K562 (cell line): ENCODE measurements at regions not wholly inside any gene's neighbourhood (a gene's known extent, or its start where the extent isn't known, plus 50 kb on each side); places are given as distances from the start of the nearest gene placed in this dataset.

Source experiments
- ATAC-seq: fragments of 200-7000 bp; cut with Tn5 transposase; 3 replicates; pipeline ENCODE4 v1.9.1; 2020; ENCODE audit warnings: moderate library complexity
- BruUV-seq: library from RNA; stranded (reverse); fragments of 400-500 nt; replicated peaks from 2 replicates; lab custom pipeline; 2021; lab: Mats Ljungman, UMichigan
- CTCF ChIA-PET: fragments of 300-600 bp; formaldehyde crosslinking; extraction: SDS; loops from one replicate; lab custom pipeline; 2021; ENCODE audit warnings: low intra/inter-chr PET ratio; lab: Yijun Ruan, JAX
- POLR2A ChIA-PET: fragments of 300-600, 350-650 bp; sonication (Branson Sonifier 250); formaldehyde crosslinking; extraction: SDS; loops from one replicate; lab custom pipeline; 2021; ENCODE audit warnings: antibody characterized with exemption, inconsistent platforms; lab: Yijun Ruan, JAX
- DNase-seq, 4 experiments: peaks; one replicate each; pipeline versions ENCODE4 v3.0.0 to v3.0.0-alpha.2; 2011 to 2018; ENCODE audit warnings: low spot score in 3 of 4, mixed read lengths in 3 of 4; ENCODE audit errors: extremely low read depth in 1 of 4
- FAIRE-seq: peaks from 2 replicates; lab custom pipeline; 2011; peaks lifted over from hg19 to GRCh38; lab: Jason Lieb, UNC
- H2AFZ ChIP-seq: 2 replicates; pipeline ENCODE4 v1.6.0; 2011; ENCODE audit warnings: low read depth, low read length, control low read depth, inconsistent platforms
- H3K27ac ChIP-seq: fragments of 200-600 bp; 3 replicates; pipeline ENCODE4 v1.8.0; 2011; ENCODE audit warnings: low read depth, mild to moderate bottlenecking, control low read depth, inconsistent platforms, low read length, moderate library complexity, mixed read lengths; ENCODE audit errors: extremely low read depth
- H3K27me3 ChIP-seq, 2 experiments: fragments of 300-600 bp in 1 of 2; 2 replicates in 1 of 2; 3 replicates in 1 of 2; pipeline versions ENCODE4 v1.6.0 to v1.8.0; 2011; ENCODE audit warnings: inconsistent platforms in 2 of 2, low read length in 2 of 2, mild to moderate bottlenecking in 1 of 2, mixed read lengths in 1 of 2, moderate library complexity in 1 of 2; ENCODE audit not compliant: control insufficient read depth in 2 of 2, insufficient read depth in 2 of 2
- H3K36me3 ChIP-seq: fragments of 300-600 bp; 3 replicates; pipeline ENCODE4 v1.8.0; 2011; ENCODE audit warnings: mild to moderate bottlenecking, low read length, inconsistent platforms; ENCODE audit not compliant: control insufficient read depth, insufficient read depth
- H3K4me1 ChIP-seq, 2 experiments: fragments of 200-600 bp in 1 of 2; replicated peaks in 1 of 2; 2 replicates in 1 of 2; 3 replicates in 1 of 2; pipeline versions ENCODE4 v1.5.1 to v1.8.0; 2011; ENCODE audit warnings: inconsistent platforms in 2 of 2, low read length in 2 of 2, mild to moderate bottlenecking in 1 of 2, mixed read lengths in 1 of 2, moderate library complexity in 1 of 2; ENCODE audit not compliant: control insufficient read depth in 2 of 2, insufficient read depth in 2 of 2
- H3K4me2 ChIP-seq: 2 replicates; pipeline ENCODE4 v1.6.1; 2011; ENCODE audit warnings: low read length, control low read depth, inconsistent platforms, mixed read lengths; ENCODE audit not compliant: insufficient read depth
- H3K4me3 ChIP-seq: fragments of 200-600 bp; sonication (generic), shearing (Covaris generic); 2 replicates; pipeline ENCODE4 v1.5.1; 2016; ENCODE audit warnings: control low read depth, inconsistent platforms
- H3K79me2 ChIP-seq: fragments of 200-600 bp; 3 replicates; pipeline ENCODE4 v1.8.0; 2011; ENCODE audit warnings: low read length, inconsistent platforms; ENCODE audit not compliant: control insufficient read depth, insufficient read depth
- H3K9ac ChIP-seq, 2 experiments: 2 replicates each; pipeline versions ENCODE4 v1.6.0 to v1.6.1; 2011; ENCODE audit warnings: low read depth in 2 of 2, low read length in 2 of 2, control low read depth in 1 of 2, inconsistent platforms in 1 of 2, mild to moderate bottlenecking in 1 of 2, mixed read lengths in 1 of 2; ENCODE audit not compliant: insufficient read depth in 1 of 2
- H3K9me1 ChIP-seq: one replicate; pipeline ENCODE4 v1.6.0; 2011; ENCODE audit warnings: inconsistent platforms, mild to moderate bottlenecking, low read length, moderate library complexity; ENCODE audit not compliant: control insufficient read depth, insufficient read depth
- H3K9me3 ChIP-seq: replicated peaks from 2 replicates; pipeline ENCODE4 v1.5.1; 2011; ENCODE audit warnings: low read depth, low read length, inconsistent platforms; ENCODE audit not compliant: control insufficient read depth, insufficient read depth
- H4K20me1 ChIP-seq: replicated peaks from 2 replicates; pipeline ENCODE4 v1.6.1; 2011; ENCODE audit warnings: low read length, inconsistent platforms, mixed read lengths; ENCODE audit not compliant: control insufficient read depth, insufficient read depth
- ARNT ChIP-seq, 2 experiments: fragments of 450-650 bp; IDR thresholded peaks; 2 replicates each; pipeline ENCODE4 v1.6.1; 2016; ENCODE audit warnings: mild to moderate bottlenecking in 1 of 2
- CBX1 ChIP-seq: sonication (generic); IDR thresholded peaks from 2 replicates; pipeline ENCODE4 v1.6.1; 2016; ENCODE audit warnings: antibody characterized with exemption, low read depth, mild to moderate bottlenecking
- CEBPG ChIP-seq, 3 experiments: fragments of 200-800 bp in 1 of 3; sonication (Bioruptor generic) in 1 of 3; sonication (generic) in 1 of 3; formaldehyde crosslinking in 1 of 3; IDR thresholded peaks in 2 of 3; conservative IDR thresholded peaks in 1 of 3; 2 replicates each; pipeline versions ENCODE4 v1.6.1 to v1.8.0; 2016 to 2022; ENCODE audit warnings: missing compliant biosample characterization in 2 of 3, missing genetic modification characterization in 2 of 3, mild to moderate bottlenecking in 1 of 3, missing genetic modification reagents in 1 of 3
- CHD4 ChIP-seq: fragments of 200-600 bp; sonication (generic); IDR thresholded peaks from 3 replicates; pipeline ENCODE4 v1.6.1; 2012; ENCODE audit warnings: low read depth, mild to moderate bottlenecking, mixed read lengths, low read length, inconsistent platforms; ENCODE audit not compliant: insufficient read depth, insufficient replicate concordance, poor library complexity, severe bottlenecking
- GABPB1 ChIP-seq: sonication (generic); formaldehyde crosslinking; IDR thresholded peaks from 2 replicates; pipeline ENCODE4 v1.8.0; 2022; ENCODE audit warnings: mild to moderate bottlenecking, missing genetic modification reagents
- KDM2B ChIP-seq: fragments of 250-450 bp; sonication (Bioruptor Pico); IDR thresholded peaks from 2 replicates; pipeline ENCODE4 v1.8.0; 2021; ENCODE audit warnings: mild to moderate bottlenecking, moderate library complexity
- MYNN ChIP-seq, 2 experiments: sonication (generic); formaldehyde crosslinking in 1 of 2; IDR thresholded peaks; 2 replicates each; pipeline versions ENCODE4 v1.5.0 to v1.6.1; 2016 to 2020; ENCODE audit warnings: antibody characterized with exemption in 1 of 2, missing genetic modification reagents in 1 of 2
- NFIC ChIP-seq: fragments of 450-650 bp; IDR thresholded peaks from 2 replicates; pipeline ENCODE4 v1.6.1; 2017; ENCODE audit warnings: mild to moderate bottlenecking, inconsistent platforms
- SMARCC2 ChIP-seq: fragments of 450-650 bp; IDR thresholded peaks from 2 replicates; pipeline ENCODE4 v1.6.1; 2017; ENCODE audit warnings: antibody characterized with exemption, moderate library complexity, mild to moderate bottlenecking, low read depth
- SNRNP70 ChIP-seq: fragments of 200-400 bp; formaldehyde crosslinking; optimal IDR thresholded peaks from 2 replicates; pipeline ENCODE3; 2017; ENCODE audit warnings: low read depth, low read length
- SRSF1 ChIP-seq: fragments of 200-400 bp; formaldehyde crosslinking; IDR thresholded peaks from 2 replicates; pipeline ENCODE4 v1.6.1; 2017; ENCODE audit warnings: mild to moderate bottlenecking, low read depth, low read length, moderate library complexity
- ZFPM2 ChIP-seq: fragments of 250-450 bp; sonication (Bioruptor Pico); IDR thresholded peaks from 2 replicates; pipeline ENCODE4 v1.5.1; 2022; ENCODE audit warnings: mild to moderate bottlenecking
- ZNF121 ChIP-seq: sonication (generic); formaldehyde crosslinking; conservative IDR thresholded peaks from 2 replicates; pipeline ENCODE4 v1.8.0; 2022; ENCODE audit warnings: missing genetic modification reagents
- ZNF3 ChIP-seq: fragments of 250-450 bp; sonication (Bioruptor Pico); IDR thresholded peaks from 2 replicates; pipeline ENCODE4 v1.5.0; 2021; ENCODE audit warnings: mild to moderate bottlenecking, moderate library complexity
- ZNF316 ChIP-seq: fragments of 450-650 bp; IDR thresholded peaks from 2 replicates; pipeline ENCODE4 v1.6.1; 2016
- WGBS: fragments of 100-300 bp; shearing (Covaris generic); methylation state at CpG from one replicate; pipeline ENCODE4 v1.1.6; 2016; ENCODE audit warnings: low coverage, mixed read lengths; ENCODE audit not compliant: insufficient coverage; ENCODE audit errors: missing lambda C conversion rate; 5-methylcytosine and 5-hydroxymethylcytosine counted together
- in situ Hi-C: fragments of 300-500 bp; cut with MboI; formaldehyde crosslinking; loops from 4 replicates; pipeline ENCODE4 v1.15.0; 2018; ENCODE audit warnings: inconsistent platforms, mixed read lengths
- intact Hi-C: fragments of 100-400 bp; cut with micrococcal nuclease; formaldehyde crosslinking; loops from 2 replicates; pipeline ENCODE4 v1.14.2; 2022
- TF ChIP-seq, protein P1 (sequence below): sonication (generic); formaldehyde crosslinking; IDR thresholded peaks from 2 replicates; pipeline ENCODE4 v1.8.0; 2022; ENCODE audit warnings: mild to moderate bottlenecking, low read depth, missing genetic modification reagents

DNA sequence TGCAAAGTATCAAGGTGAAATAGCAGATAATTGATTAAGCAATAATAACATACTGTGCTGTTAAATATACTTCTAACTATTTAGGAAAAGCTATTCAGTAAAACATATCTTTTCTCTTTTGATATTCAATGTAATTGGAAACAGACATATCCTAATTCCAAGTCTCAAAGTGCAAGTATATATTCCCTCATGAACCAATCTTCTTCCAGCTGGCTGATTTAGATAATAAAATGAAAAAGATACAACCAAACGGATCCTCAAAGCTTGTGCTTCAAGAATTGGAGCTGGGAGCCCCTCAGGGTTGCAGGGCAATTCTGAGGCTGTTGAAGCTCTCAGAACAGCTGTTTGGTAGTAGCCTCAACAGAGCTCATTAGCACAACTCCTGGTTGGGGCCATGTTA lies 236.6 kb downstream of the ZIC1 start:
- H3K79me2 ChIP-seq, result no peaks in the 10 kb centered on the region
- H3K27ac ChIP-seq, result no peak overlapping the region
- BruUV-seq, result no TSS peak

DNA sequence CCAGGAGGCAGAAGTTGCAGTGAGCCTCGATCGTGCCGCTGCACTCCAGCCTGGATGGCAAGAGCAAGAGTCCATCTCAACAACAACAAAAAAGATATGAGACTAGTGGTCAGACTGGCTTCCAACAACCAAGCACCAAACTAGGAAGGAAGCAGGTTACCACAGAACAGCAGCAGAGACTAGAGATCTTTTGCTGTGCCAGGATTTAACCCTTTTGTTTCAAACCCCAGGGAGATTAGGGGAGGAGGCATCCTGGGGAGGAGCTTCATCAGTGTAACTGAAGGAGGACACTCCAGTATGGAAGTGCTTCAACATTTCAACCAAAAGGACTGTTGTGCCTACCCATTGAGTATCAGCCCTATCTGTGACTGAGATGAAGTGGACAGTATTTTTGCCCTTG lies 240.3 kb downstream of the ZIC1 start:
- Histone ChIP-seq H3K79me2 (no peaks in the 10 kb centered on the region), H3K9me1 (no peaks in the 10 kb centered on the region), H3K4me3 (no peak overlapping the region), H4K20me1 (no peaks in the 10 kb centered on the region), H3K36me3 (no peaks in the 10 kb centered on the region), H3K27ac (no peak overlapping the region), H3K4me2 (no peak overlapping the region), H2AFZ (no peak overlapping the region), H3K4me1 (no peaks in the 10 kb centered on the region), H3K9ac (no peak overlapping the region), H3K27me3 (no peaks in the 10 kb centered on the region), H3K9me3 (no peaks in the 10 kb centered on the region)
- ChIA-PET POLR2A (no interaction called here), CTCF (no interaction called here)
- 0% methylated on average over 3 of the region's 3 CpGs for WGBS
- intact Hi-C loops (no loop called here), in situ Hi-C loops (no loop called here)
- BruUV-seq, result no TSS peak
- no peak for DNase-seq
- TF ChIP-seq NFIC (no peak), SMARCC2 (no peak), MYNN (IDR thresholded peaks at IDR 0.05) (no peak), MYNN (CRISPR knock-in tag; IDR thresholded peaks at IDR 0.05) (no peak), GABPB1 (CRISPR knock-in tag) (no peak), CBX1 (no peak), ZNF121 (no peak), ZFPM2 (no peak), ZNF3 (CRISPR knock-in tag) (no peak), ZNF316 (no peak), SNRNP70 (no peak), SRSF1 (no peak), KDM2B (CRISPR knock-in tag) (no peak), CHD4 (no peak)
- TF ChIP-seq, protein P1, sequence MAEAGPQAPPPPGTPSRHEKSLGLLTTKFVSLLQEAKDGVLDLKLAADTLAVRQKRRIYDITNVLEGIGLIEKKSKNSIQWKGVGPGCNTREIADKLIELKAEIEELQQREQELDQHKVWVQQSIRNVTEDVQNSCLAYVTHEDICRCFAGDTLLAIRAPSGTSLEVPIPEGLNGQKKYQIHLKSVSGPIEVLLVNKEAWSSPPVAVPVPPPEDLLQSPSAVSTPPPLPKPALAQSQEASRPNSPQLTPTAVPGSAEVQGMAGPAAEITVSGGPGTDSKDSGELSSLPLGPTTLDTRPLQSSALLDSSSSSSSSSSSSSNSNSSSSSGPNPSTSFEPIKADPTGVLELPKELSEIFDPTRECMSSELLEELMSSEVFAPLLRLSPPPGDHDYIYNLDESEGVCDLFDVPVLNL, result no peak
- ATAC-seq, result no peak
- no peak for FAIRE-seq

More for the DNA sequence above, 236.6 kb downstream of the ZIC1 start:
- Histone ChIP-seq H3K4me3 (no peak overlapping the region), H3K36me3 (no peaks in the 10 kb centered on the region), H3K9ac (no peak overlapping the region), H2AFZ (no peak overlapping the region), H3K9me3 (no peaks in the 10 kb centered on the region), H3K4me2 (no peak overlapping the region)
- POLR2A ChIA-PET, result no interaction called here
- ATAC-seq (no peak), FAIRE-seq (no peak)
- intact Hi-C loops, result no loop called here
- TF ChIP-seq ARNT (IDR thresholded peaks at IDR 0.05) (no peak), CEBPG (CRISPR knock-in tag; IDR thresholded peaks at IDR 0.05) (no peak), CEBPG (tag; conservative IDR thresholded peaks at IDR 0.05 in 1 of 2, IDR thresholded peaks at IDR 0.05 in 1 of 2) (peak in 1 of 2 experiments; percentile 33; a peak in 1 of 4 replicates)
- TF ChIP-seq, all 486 proteins: peak for 1
- H4K20me1 ChIP-seq, result no peaks in the 10 kb centered on the region
- no peaks in the 10 kb centered on the region for H3K27me3 ChIP-seq
- CTCF ChIA-PET, result no interaction called here
- no peak for DNase-seq
- no peaks in the 10 kb centered on the region for H3K9me1 ChIP-seq
- H3K4me1 ChIP-seq, result no peaks in the 10 kb centered on the region
- in situ Hi-C loops, result no loop called here
- 0% methylated on average over 1 of the region's 1 CpG for WGBS
